A549 (cell line): ENCODE measurements at regions not wholly inside any gene's neighbourhood (a gene's known extent, or its start where the extent isn't known, plus 50 kb on each side); places are given as distances from the start of the nearest gene placed in this dataset.

ENCODE experiments used
- ATAC-seq, 2 experiments: fragments of 200-7000 bp in 1 of 2; fragments of >200 bp in 1 of 2; cut with Nextera tagmentation in 1 of 2; cut with Tn5 transposase in 1 of 2; 3 replicates each; pipeline versions ENCODE4 v1.8.0 to v1.9.1; 2018 to 2020; ENCODE audit warnings: mild to moderate bottlenecking in 1 of 2, moderate library complexity in 1 of 2
- CTCF ChIA-PET: fragments of 300-600 bp; sonication (Branson Sonifier 250); formaldehyde crosslinking; extraction: SDS; loops from one replicate; lab custom pipeline; 2021; ENCODE audit warnings: antibody characterized with exemption, inconsistent platforms; lab: Yijun Ruan, JAX
- POLR2A ChIA-PET: fragments of 350-600 bp; formaldehyde crosslinking; extraction: SDS; loops from one replicate; lab custom pipeline; 2021; ENCODE audit warnings: antibody characterized with exemption, inconsistent platforms; lab: Yijun Ruan, JAX
- DNase-seq, 2 experiments: peaks; one replicate each; pipeline versions ENCODE4 v3.0.0 to v3.0.0-alpha.2; 2011 to 2016; ENCODE audit warnings: low read depth in 1 of 2, low spot score in 1 of 2
- FAIRE-seq: peaks from 2 replicates; lab custom pipeline; 2011; peaks lifted over from hg19 to GRCh38; lab: Jason Lieb, UNC
- H3K27ac ChIP-seq, 2 experiments: fragments of >200 bp; sonication (Bioruptor Twin); formaldehyde crosslinking; 3 replicates each; pipeline ENCODE4 v1.5.1; 2016 to 2017
- H3K4me1 ChIP-seq: fragments of >200 bp; sonication (Bioruptor Twin); formaldehyde crosslinking; 3 replicates; pipeline ENCODE4 v1.6.1; 2016
- H3K4me2 ChIP-seq: fragments of >200 bp; sonication (Bioruptor Twin); formaldehyde crosslinking; 3 replicates; pipeline ENCODE4 v1.6.1; 2016
- H3K4me3 ChIP-seq: fragments of >200 bp; sonication (Bioruptor Twin); formaldehyde crosslinking; 3 replicates; pipeline ENCODE4 v1.5.1; 2016
- H3K9me3 ChIP-seq: fragments of >200 bp; sonication (Bioruptor Twin); formaldehyde crosslinking; 3 replicates; pipeline ENCODE4 v1.6.1; 2016
- CBX2 ChIP-seq: fragments of 200-600 bp; sonication (generic); IDR thresholded peaks from 2 replicates; pipeline ENCODE4 v1.6.1; 2016; ENCODE audit warnings: low read depth, mild to moderate bottlenecking, borderline replicate concordance
- CHD2 ChIP-seq: fragments of 150-350 bp; IDR thresholded peaks from 2 replicates; pipeline ENCODE4 v1.6.1; 2014; ENCODE audit warnings: low read length; ENCODE audit not compliant: partially characterized antibody
- EHF ChIP-seq: fragments of 250-450 bp; sonication (Bioruptor Pico); IDR thresholded peaks from 2 replicates; pipeline ENCODE4 v1.5.0; 2020; ENCODE audit warnings: mild to moderate bottlenecking
- EP300 ChIP-seq, 2 experiments: fragments of >200 bp; sonication (Bioruptor Twin); formaldehyde crosslinking; IDR thresholded peaks; 2 replicates in 1 of 2; 3 replicates in 1 of 2; pipeline ENCODE4 v1.6.1; 2016 to 2017
- FOSL2 ChIP-seq, 2 experiments: fragments of 450-650 bp in 1 of 2; fragments of >200 bp in 1 of 2; sonication (Bioruptor Twin) in 1 of 2; formaldehyde crosslinking; IDR thresholded peaks; 2 replicates each; pipeline versions ENCODE4 v1.5.0 to v1.6.1; 2016 to 2020; ENCODE audit warnings: mild to moderate bottlenecking in 1 of 2, moderate library complexity in 1 of 2
- GATA3 ChIP-seq: IDR thresholded peaks from 2 replicates; pipeline ENCODE4 v1.6.1; 2012; ENCODE audit warnings: borderline replicate concordance
- HEYL ChIP-seq: fragments of 250-450 bp; sonication (Bioruptor Pico); IDR thresholded peaks from 2 replicates; pipeline ENCODE4 v1.8.0; 2021; ENCODE audit warnings: mild to moderate bottlenecking, moderate library complexity
- HOXB13 ChIP-seq: fragments of 250-450 bp; sonication (Bioruptor Pico); IDR thresholded peaks from 2 replicates; pipeline ENCODE4 v1.5.0; 2020; ENCODE audit warnings: low read depth, mild to moderate bottlenecking, moderate library complexity
- JUNB ChIP-seq: fragments of >200 bp; sonication (Bioruptor Twin); formaldehyde crosslinking; IDR thresholded peaks from 2 replicates; pipeline ENCODE4 v1.6.1; 2016
- KDM1A ChIP-seq: fragments of 200-600 bp; sonication (generic); IDR thresholded peaks from 2 replicates; pipeline ENCODE4 v1.6.1; 2016; ENCODE audit warnings: low read depth, mild to moderate bottlenecking
- MAZ ChIP-seq: fragments of 150-350 bp; IDR thresholded peaks from 2 replicates; pipeline ENCODE4 v1.6.1; 2014; ENCODE audit warnings: antibody characterized with exemption, low read depth, low read length, borderline replicate concordance
- NPAS2 ChIP-seq: fragments of 250-450 bp; sonication (Bioruptor Pico); IDR thresholded peaks from 2 replicates; pipeline ENCODE4 v1.8.0; 2022; ENCODE audit warnings: mild to moderate bottlenecking, moderate library complexity, borderline replicate concordance
- POLR2A ChIP-seq: IDR thresholded peaks from 2 replicates; pipeline ENCODE4 v1.6.1; 2012; ENCODE audit warnings: mild to moderate bottlenecking, low read length
- RAD21 ChIP-seq, 2 experiments: fragments of >200 bp in 1 of 2; sonication (Bioruptor Twin) in 1 of 2; formaldehyde crosslinking in 1 of 2; IDR thresholded peaks in 1 of 2; conservative IDR thresholded peaks in 1 of 2; 2 replicates in 1 of 2; 3 replicates in 1 of 2; pipeline ENCODE4 v1.6.1; 2012 to 2018; ENCODE audit warnings: inconsistent platforms in 1 of 2
- RARB ChIP-seq: fragments of 250-450 bp; sonication (Bioruptor Pico); IDR thresholded peaks from 2 replicates; pipeline ENCODE4 v1.8.0; 2021; ENCODE audit warnings: mild to moderate bottlenecking, moderate library complexity
- RFX5 ChIP-seq: fragments of 450-650 bp; IDR thresholded peaks from 2 replicates; pipeline ENCODE4 v1.7.1; 2014; ENCODE audit warnings: antibody characterized with exemption, mild to moderate bottlenecking, moderate library complexity
- SMC3 ChIP-seq: fragments of >200 bp; sonication (Bioruptor Twin); formaldehyde crosslinking; IDR thresholded peaks from 3 replicates; pipeline ENCODE4 v1.6.1; 2018; ENCODE audit warnings: inconsistent platforms
- SREBF2 ChIP-seq: fragments of 450-650 bp; IDR thresholded peaks from 2 replicates; pipeline ENCODE4 v1.6.1; 2014; ENCODE audit warnings: mild to moderate bottlenecking, moderate library complexity
- TFCP2L1 ChIP-seq: fragments of 250-450 bp; sonication (Bioruptor Pico); IDR thresholded peaks from 2 replicates; pipeline ENCODE4 v1.5.0; 2021; ENCODE audit warnings: mild to moderate bottlenecking
- ZFP36 ChIP-seq: fragments of 450-650 bp; IDR thresholded peaks from 2 replicates; pipeline ENCODE4 v1.6.1; 2014; ENCODE audit warnings: borderline replicate concordance; ENCODE audit not compliant: partially characterized antibody
- ZNF302 ChIP-seq: fragments of 250-450 bp; sonication (Bioruptor Pico); IDR thresholded peaks from 2 replicates; pipeline ENCODE4 v1.9.0; 2021; ENCODE audit warnings: inconsistent platforms, mild to moderate bottlenecking, moderate library complexity
- WGBS: methylation state at CpG from one replicate; pipeline ENCODE4 v1.1.6; 2017; ENCODE audit errors: missing lambda C conversion rate; 5-methylcytosine and 5-hydroxymethylcytosine counted together
- TF ChIP-seq, protein P1 (sequence below): fragments of 250-450 bp; sonication (Bioruptor Pico); IDR thresholded peaks from 2 replicates; pipeline ENCODE4 v1.5.0; 2020; ENCODE audit warnings: low read depth, mild to moderate bottlenecking, moderate library complexity
- TF ChIP-seq, protein P2 (sequence below): fragments of 250-450 bp; sonication (Bioruptor Pico); IDR thresholded peaks from 2 replicates; pipeline ENCODE4 v1.5.0; 2021; ENCODE audit warnings: mild to moderate bottlenecking, moderate library complexity, borderline replicate concordance
- TF ChIP-seq, protein P3 (sequence below): fragments of >200 bp; sonication (Bioruptor Twin); formaldehyde crosslinking; IDR thresholded peaks from 3 replicates; pipeline ENCODE4 v1.5.1; 2016
- TF ChIP-seq, protein P4 (sequence below): fragments of 450-650 bp; IDR thresholded peaks from 2 replicates; pipeline ENCODE4 v1.6.1; 2014; ENCODE audit warnings: antibody characterized with exemption
- TF ChIP-seq, protein P5 (sequence below): IDR thresholded peaks from 2 replicates; pipeline ENCODE4 v1.6.1; 2012
- TF ChIP-seq, protein P6 (sequence below): fragments of >200 bp; sonication (Bioruptor Twin); formaldehyde crosslinking; IDR thresholded peaks from 2 replicates; pipeline ENCODE4 v1.6.1; 2016
- TF ChIP-seq, protein P7 (sequence below): fragments of >200 bp; sonication (Bioruptor Twin); formaldehyde crosslinking; IDR thresholded peaks from 3 replicates; pipeline ENCODE4 v1.6.1; 2016
- TF ChIP-seq, protein P8 (sequence below): IDR thresholded peaks from 2 replicates; pipeline ENCODE4 v1.6.1; 2012

DNA sequence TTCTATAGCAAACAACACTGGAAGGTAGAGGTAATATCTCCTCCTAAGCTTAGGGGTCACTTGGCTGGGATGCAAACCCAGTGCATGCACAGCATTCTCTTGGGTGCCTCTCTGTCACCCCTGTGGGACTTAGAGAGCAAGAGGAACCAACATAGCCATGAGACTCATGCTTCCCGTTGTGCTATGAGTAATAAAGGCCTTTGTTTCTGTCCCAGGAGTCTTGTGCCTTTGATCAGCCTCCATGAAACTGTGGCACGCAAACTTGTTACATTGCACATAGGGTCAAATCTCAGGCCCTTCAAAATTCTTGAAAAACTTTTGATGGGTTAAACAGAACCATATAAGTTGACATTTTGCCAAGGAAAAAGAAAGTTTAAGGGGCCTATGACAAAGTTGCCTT is 272.8 kb downstream of the TAF11L14 start:
- Histone ChIP-seq H3K9me3 (no peaks in the 10 kb centered on the region), H3K4me3 (no peak overlapping the region), H3K27ac (peak overlapping the region in 1 of 2 experiments; percentile 13; a peak in 1 of 6 replicates), H3K4me2 (no peak overlapping the region), H3K4me1 (peaks cover 18% of the 10 kb centered on the region)
- WGBS: 68% methylated on average over 2 of the region's 2 CpGs
- DNase-seq (no peak), FAIRE-seq (no peak), ATAC-seq (no peak)
- POLR2A ChIA-PET: no interaction called here
- TF ChIP-seq RFX5 (no peak), KDM1A (no peak), SREBF2 (no peak), JUNB (no peak), ZNF302 (no peak), RARB (CRISPR knock-in tag) (no peak)
- TF ChIP-seq, protein P1, sequence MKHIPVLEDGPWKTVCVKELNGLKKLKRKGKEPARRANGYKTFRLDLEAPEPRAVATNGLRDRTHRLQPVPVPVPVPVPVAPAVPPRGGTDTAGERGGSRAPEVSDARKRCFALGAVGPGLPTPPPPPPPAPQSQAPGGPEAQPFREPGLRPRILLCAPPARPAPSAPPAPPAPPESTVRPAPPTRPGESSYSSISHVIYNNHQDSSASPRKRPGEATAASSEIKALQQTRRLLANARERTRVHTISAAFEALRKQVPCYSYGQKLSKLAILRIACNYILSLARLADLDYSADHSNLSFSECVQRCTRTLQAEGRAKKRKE (CRISPR knock-in tag): no peak
- CTCF ChIA-PET: interaction anchor here (1.3 kb wide), 1 partner anchor 690 kb away, joined by 3 read pairs; the partner anchor contains the start of gene BASP1

DNA sequence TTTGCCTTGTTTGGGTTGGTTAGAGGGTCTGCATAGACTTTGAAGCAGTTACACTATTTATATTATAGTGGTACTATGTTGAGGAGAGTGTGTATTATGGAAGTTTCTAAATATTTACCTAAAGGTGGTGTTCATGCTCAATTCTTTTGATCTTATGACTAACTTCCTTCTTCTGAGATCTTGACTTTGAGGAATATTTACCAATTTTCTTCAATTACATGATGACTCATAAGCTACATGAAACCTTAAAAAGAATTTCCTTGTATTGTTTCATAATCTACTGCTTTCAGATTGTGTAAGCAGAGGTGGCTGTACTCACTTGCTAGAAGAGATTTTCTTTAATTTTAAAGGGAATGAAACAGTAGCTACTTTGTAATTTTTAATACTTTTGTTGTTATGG is 276.1 kb downstream of the TAF11L14 start:
- ChIA-PET POLR2A (no interaction called here), CTCF (no interaction called here)
- TF ChIP-seq, protein P2, sequence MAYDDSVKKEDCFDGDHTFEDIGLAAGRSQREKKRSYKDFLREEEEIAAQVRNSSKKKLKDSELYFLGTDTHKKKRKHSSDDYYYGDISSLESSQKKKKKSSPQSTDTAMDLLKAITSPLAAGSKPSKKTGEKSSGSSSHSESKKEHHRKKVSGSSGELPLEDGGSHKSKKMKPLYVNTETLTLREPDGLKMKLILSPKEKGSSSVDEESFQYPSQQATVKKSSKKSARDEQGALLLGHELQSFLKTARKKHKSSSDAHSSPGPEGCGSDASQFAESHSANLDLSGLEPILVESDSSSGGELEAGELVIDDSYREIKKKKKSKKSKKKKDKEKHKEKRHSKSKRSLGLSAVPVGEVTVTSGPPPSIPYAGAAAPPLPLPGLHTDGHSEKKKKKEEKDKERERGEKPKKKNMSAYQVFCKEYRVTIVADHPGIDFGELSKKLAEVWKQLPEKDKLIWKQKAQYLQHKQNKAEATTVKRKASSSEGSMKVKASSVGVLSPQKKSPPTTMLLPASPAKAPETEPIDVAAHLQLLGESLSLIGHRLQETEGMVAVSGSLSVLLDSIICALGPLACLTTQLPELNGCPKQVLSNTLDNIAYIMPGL (CRISPR knock-in tag): no peak
- TF ChIP-seq RFX5 (no peak), POLR2A (no peak), EHF (CRISPR knock-in tag) (no peak), EP300 (IDR thresholded peaks at IDR 0.05) (peak; percentile 50 to 88; a peak in 4 of 5 replicates), RAD21 (conservative IDR thresholded peaks at IDR 0.05 in 1 of 2, IDR thresholded peaks at IDR 0.05 in 1 of 2) (peak in 1 of 2 experiments; percentile 76; a peak in 3 of 5 replicates), TFCP2L1 (CRISPR knock-in tag) (no peak), NPAS2 (CRISPR knock-in tag) (no peak), GATA3 (peak; percentile 83), ZFP36 (peak; percentile 16), CHD2 (no peak), MAZ (no peak), HOXB13 (no peak), CBX2 (no peak), SMC3 (peak; percentile 57; the same call in 2 of the 3 replicates), FOSL2 (IDR thresholded peaks at IDR 0.05) (peak; percentile 98), FOSL2 (CRISPR knock-in tag; IDR thresholded peaks at IDR 0.05) (peak; percentile 98), JUNB (peak; percentile 99), HEYL (no peak)
- TF ChIP-seq, protein P3, sequence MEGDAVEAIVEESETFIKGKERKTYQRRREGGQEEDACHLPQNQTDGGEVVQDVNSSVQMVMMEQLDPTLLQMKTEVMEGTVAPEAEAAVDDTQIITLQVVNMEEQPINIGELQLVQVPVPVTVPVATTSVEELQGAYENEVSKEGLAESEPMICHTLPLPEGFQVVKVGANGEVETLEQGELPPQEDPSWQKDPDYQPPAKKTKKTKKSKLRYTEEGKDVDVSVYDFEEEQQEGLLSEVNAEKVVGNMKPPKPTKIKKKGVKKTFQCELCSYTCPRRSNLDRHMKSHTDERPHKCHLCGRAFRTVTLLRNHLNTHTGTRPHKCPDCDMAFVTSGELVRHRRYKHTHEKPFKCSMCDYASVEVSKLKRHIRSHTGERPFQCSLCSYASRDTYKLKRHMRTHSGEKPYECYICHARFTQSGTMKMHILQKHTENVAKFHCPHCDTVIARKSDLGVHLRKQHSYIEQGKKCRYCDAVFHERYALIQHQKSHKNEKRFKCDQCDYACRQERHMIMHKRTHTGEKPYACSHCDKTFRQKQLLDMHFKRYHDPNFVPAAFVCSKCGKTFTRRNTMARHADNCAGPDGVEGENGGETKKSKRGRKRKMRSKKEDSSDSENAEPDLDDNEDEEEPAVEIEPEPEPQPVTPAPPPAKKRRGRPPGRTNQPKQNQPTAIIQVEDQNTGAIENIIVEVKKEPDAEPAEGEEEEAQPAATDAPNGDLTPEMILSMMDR: no peak
- TF ChIP-seq, protein P4, sequence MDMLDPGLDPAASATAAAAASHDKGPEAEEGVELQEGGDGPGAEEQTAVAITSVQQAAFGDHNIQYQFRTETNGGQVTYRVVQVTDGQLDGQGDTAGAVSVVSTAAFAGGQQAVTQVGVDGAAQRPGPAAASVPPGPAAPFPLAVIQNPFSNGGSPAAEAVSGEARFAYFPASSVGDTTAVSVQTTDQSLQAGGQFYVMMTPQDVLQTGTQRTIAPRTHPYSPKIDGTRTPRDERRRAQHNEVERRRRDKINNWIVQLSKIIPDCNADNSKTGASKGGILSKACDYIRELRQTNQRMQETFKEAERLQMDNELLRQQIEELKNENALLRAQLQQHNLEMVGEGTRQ: no peak
- TF ChIP-seq, protein P5, sequence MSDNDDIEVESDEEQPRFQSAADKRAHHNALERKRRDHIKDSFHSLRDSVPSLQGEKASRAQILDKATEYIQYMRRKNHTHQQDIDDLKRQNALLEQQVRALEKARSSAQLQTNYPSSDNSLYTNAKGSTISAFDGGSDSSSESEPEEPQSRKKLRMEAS: no peak
- TF ChIP-seq, protein P6, sequence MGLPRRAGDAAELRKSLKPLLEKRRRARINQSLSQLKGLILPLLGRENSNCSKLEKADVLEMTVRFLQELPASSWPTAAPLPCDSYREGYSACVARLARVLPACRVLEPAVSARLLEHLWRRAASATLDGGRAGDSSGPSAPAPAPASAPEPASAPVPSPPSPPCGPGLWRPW: peak; percentile 93
- TF ChIP-seq, protein P1 (CRISPR knock-in tag): no peak
- TF ChIP-seq, protein P7, sequence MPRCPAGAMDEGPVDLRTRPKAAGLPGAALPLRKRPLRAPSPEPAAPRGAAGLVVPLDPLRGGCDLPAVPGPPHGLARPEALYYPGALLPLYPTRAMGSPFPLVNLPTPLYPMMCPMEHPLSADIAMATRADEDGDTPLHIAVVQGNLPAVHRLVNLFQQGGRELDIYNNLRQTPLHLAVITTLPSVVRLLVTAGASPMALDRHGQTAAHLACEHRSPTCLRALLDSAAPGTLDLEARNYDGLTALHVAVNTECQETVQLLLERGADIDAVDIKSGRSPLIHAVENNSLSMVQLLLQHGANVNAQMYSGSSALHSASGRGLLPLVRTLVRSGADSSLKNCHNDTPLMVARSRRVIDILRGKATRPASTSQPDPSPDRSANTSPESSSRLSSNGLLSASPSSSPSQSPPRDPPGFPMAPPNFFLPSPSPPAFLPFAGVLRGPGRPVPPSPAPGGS: peak; percentile 98
- TF ChIP-seq, protein P8, sequence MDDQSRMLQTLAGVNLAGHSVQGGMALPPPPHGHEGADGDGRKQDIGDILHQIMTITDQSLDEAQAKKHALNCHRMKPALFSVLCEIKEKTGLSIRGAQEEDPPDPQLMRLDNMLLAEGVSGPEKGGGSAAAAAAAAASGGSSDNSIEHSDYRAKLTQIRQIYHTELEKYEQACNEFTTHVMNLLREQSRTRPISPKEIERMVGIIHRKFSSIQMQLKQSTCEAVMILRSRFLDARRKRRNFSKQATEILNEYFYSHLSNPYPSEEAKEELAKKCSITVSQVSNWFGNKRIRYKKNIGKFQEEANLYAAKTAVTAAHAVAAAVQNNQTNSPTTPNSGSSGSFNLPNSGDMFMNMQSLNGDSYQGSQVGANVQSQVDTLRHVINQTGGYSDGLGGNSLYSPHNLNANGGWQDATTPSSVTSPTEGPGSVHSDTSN: no peak

More for the DNA sequence above, 276.1 kb downstream of the TAF11L14 start:
- Histone ChIP-seq H3K4me3 (no peak overlapping the region), H3K4me2 (peak overlapping the region; percentile 62), H3K27ac (peak overlapping the region; percentile 13 to 59; a peak in 3 of 6 replicates), H3K9me3 (no peaks in the 10 kb centered on the region), H3K4me1 (peaks cover 18% of the 10 kb centered on the region)
- ATAC-seq: peak; percentile 73 to 76
- peak; percentile 10 to 81 for DNase-seq
- FAIRE-seq: peak; percentile 95
